ENCODE measurements at regions not wholly inside any gene's neighbourhood (a gene's known extent, or its start where the extent isn't known, plus 50 kb on each side); places are given as distances from the start of the nearest gene placed in this dataset.

DNA sequence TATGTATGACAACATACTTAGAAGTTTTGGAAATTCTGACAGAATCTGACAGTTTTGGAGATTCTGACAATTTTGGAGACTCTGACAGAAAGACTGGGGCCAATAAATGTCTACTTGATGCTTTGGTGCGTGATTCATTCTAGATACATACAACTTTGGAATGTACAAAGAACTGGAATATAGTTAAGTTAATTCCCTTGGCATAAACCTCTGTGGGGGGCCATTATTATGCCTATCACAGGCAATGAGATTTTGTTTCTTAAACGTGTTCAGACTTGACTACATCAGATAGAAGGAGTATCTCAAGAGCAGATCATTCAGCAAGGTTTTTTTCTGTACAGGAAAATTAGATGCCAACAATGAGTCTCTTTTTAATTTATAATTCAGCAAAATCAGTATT lies 617.6 kb upstream of the ZNF717 start:
- no peak; the same call in 2 of the 3 replicates for ATAC-seq
- TF ChIP-seq ZFP30 (CRISPR knock-in tag; IDR thresholded peaks at IDR 0.05), result no peak
- peak; percentile 35; the same call in 1 of the 2 replicates for TF ChIP-seq ISL1 (CRISPR knock-in tag; IDR thresholded peaks at IDR 0.05)
- TF ChIP-seq, protein P1, sequence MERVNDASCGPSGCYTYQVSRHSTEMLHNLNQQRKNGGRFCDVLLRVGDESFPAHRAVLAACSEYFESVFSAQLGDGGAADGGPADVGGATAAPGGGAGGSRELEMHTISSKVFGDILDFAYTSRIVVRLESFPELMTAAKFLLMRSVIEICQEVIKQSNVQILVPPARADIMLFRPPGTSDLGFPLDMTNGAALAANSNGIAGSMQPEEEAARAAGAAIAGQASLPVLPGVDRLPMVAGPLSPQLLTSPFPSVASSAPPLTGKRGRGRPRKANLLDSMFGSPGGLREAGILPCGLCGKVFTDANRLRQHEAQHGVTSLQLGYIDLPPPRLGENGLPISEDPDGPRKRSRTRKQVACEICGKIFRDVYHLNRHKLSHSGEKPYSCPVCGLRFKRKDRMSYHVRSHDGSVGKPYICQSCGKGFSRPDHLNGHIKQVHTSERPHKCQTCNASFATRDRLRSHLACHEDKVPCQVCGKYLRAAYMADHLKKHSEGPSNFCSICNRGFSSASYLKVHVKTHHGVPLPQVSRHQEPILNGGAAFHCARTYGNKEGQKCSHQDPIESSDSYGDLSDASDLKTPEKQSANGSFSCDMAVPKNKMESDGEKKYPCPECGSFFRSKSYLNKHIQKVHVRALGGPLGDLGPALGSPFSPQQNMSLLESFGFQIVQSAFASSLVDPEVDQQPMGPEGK (CRISPR knock-in tag; IDR thresholded peaks at IDR 0.05; ENCODE audit: borderline replicate concordance), result no peak

- ATAC-seq, result peak; percentile 66
Measured at GRCh38 chr3:76403556-76403955, 618.2 kb upstream of the ZNF717 start.

GRCh38 chr3:76405196-76405595 lies 619.8 kb upstream of the ZNF717 start:
- peak; percentile 33; the same call in 2 of the 3 replicates for ATAC-seq
- TF ChIP-seq ESRRG (CRISPR knock-in tag; IDR thresholded peaks at IDR 0.05) (no peak), ZNF70 (CRISPR knock-in tag; IDR thresholded peaks at IDR 0.05) (no peak)

More at GRCh38 chr3:76403556-76403955, 618.2 kb upstream of the ZNF717 start:
- TF ChIP-seq CREB5 (CRISPR knock-in tag; IDR thresholded peaks at IDR 0.05; ENCODE audit: low read depth) (no peak), GLIS3 (CRISPR knock-in tag; IDR thresholded peaks at IDR 0.05) (no peak), SNAI2 (CRISPR knock-in tag; IDR thresholded peaks at IDR 0.05) (no peak), RARB (CRISPR knock-in tag; IDR thresholded peaks at IDR 0.05) (no peak), ZFP3 (CRISPR knock-in tag; IDR thresholded peaks at IDR 0.05) (no peak), TOX (CRISPR knock-in tag; IDR thresholded peaks at IDR 0.05; ENCODE audit: borderline replicate concordance) (no peak), ESRRG (CRISPR knock-in tag; IDR thresholded peaks at IDR 0.05) (no peak), OSR1 (CRISPR knock-in tag; IDR thresholded peaks at IDR 0.05) (no peak), ARNTL (CRISPR knock-in tag; IDR thresholded peaks at IDR 0.05; ENCODE audit: borderline replicate concordance, low read depth) (no peak), ZNF70 (CRISPR knock-in tag; IDR thresholded peaks at IDR 0.05) (no peak), CSDC2 (CRISPR knock-in tag; IDR thresholded peaks at IDR 0.05) (no peak)
- TF ChIP-seq, protein P2, sequence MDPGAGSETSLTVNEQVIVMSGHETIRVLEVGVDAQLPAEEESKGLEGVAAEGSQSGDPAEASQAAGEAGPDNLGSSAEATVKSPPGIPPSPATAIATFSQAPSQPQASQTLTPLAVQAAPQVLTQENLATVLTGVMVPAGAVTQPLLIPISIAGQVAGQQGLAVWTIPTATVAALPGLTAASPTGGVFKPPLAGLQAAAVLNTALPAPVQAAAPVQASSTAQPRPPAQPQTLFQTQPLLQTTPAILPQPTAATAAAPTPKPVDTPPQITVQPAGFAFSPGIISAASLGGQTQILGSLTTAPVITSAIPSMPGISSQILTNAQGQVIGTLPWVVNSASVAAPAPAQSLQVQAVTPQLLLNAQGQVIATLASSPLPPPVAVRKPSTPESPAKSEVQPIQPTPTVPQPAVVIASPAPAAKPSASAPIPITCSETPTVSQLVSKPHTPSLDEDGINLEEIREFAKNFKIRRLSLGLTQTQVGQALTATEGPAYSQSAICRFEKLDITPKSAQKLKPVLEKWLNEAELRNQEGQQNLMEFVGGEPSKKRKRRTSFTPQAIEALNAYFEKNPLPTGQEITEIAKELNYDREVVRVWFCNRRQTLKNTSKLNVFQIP (CRISPR knock-in tag; IDR thresholded peaks at IDR 0.05; ENCODE audit: borderline replicate concordance, low read depth), result no peak

DNA sequence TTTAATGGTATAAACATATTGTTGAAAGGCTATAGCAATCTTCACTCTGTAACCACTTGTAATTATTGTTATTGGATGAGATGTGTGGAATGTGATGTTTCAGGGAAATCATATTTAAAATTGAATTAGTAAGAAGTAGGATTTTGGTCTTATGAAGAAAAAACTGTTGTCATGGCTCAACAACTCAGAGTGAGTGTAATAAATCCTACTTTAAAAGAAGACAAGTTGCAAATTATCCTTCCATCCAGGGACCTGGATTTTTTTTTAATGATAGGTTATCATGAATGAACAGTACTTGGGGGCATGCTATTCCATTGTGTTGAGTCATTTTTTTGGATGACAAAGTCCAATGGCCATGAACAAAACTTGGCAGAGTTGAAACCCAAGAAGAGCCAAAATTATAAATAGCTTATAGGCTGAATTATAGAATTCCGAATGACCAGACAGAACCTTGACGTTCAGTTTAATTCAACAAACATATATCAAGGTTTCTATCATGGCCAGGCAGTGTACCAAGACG lies 625.5 kb upstream of the ZNF717 start:
- peak; percentile 60 for ATAC-seq
- TF ChIP-seq CREB5 (CRISPR knock-in tag; IDR thresholded peaks at IDR 0.05; ENCODE audit: low read depth) (no peak), TCF4 (CRISPR knock-in tag; IDR thresholded peaks at IDR 0.05; ENCODE audit: borderline replicate concordance) (peak; percentile 21; the same call in 1 of the 2 replicates), ISL1 (CRISPR knock-in tag; IDR thresholded peaks at IDR 0.05) (peak; percentile 93), ZNF8 (CRISPR knock-in tag; IDR thresholded peaks at IDR 0.05) (no peak), ZC3H10 (CRISPR knock-in tag; IDR thresholded peaks at IDR 0.05) (no peak), ZFP30 (CRISPR knock-in tag; IDR thresholded peaks at IDR 0.05) (no peak), GLIS3 (CRISPR knock-in tag; IDR thresholded peaks at IDR 0.05) (no peak), CSRNP3 (CRISPR knock-in tag; IDR thresholded peaks at IDR 0.05) (no peak), ZFP3 (CRISPR knock-in tag; IDR thresholded peaks at IDR 0.05) (no peak)
- TF ChIP-seq, protein P2 (CRISPR knock-in tag; IDR thresholded peaks at IDR 0.05; ENCODE audit: borderline replicate concordance, low read depth), result no peak

Measured in SK-N-SH treated with all-trans-retinoic acid at 6 μM for 48 hours (cell line).